ENCODE measurements at regions not wholly inside any gene's neighbourhood (a gene's known extent, or its start where the extent isn't known, plus 50 kb on each side); places are given as distances from the start of the nearest gene placed in this dataset.

- Histone ChIP-seq H3K4me3 (ENCODE audit: low read length) (no peak overlapping the region), H3K9ac (ENCODE audit: low read length) (no peak overlapping the region), H3K9me2 (ENCODE audit: insufficient read depth, low read length) (no peaks in the 10 kb centered on the region), H3K9me3 (ENCODE audit: low read length) (no peaks in the 10 kb centered on the region), H3K27me3 (ENCODE audit: insufficient read depth, low read depth, low read length) (no peaks in the 10 kb centered on the region), H3K36me3 (ENCODE audit: insufficient read depth, low read length) (no peaks in the 10 kb centered on the region), H3K27ac (ENCODE audit: low read length) (no peak overlapping the region), H2AFZ (ENCODE audit: low read depth, low read length) (no peak overlapping the region), H4K20me1 (ENCODE audit: insufficient read depth) (no peaks in the 10 kb centered on the region), H3K79me2 (replicated peaks; ENCODE audit: insufficient read depth, low read length) (no peaks in the 10 kb centered on the region), H3F3A (ENCODE audit: insufficient read depth, low read length, poor library complexity, severe bottlenecking) (no peaks in the 10 kb centered on the region), H3K4me2 (ENCODE audit: low read length) (no peak overlapping the region)
- TF ChIP-seq REST (IDR thresholded peaks at IDR 0.05; ENCODE audit: borderline replicate concordance) (no peak), EZH2 (IDR thresholded peaks at IDR 0.05; ENCODE audit: borderline replicate concordance, insufficient read depth, low read length, poor library complexity, severe bottlenecking) (no peak), RAD21 (conservative IDR thresholded peaks at IDR 0.05) (no peak), SMC3 (conservative IDR thresholded peaks at IDR 0.05; ENCODE audit: poor library complexity) (no peak), TAF1 (IDR thresholded peaks at IDR 0.05; ENCODE audit: low read depth) (no peak), CTCF (IDR thresholded peaks at IDR 0.05; ENCODE audit: poor library complexity, severe bottlenecking) (no peak), EP300 (conservative IDR thresholded peaks at IDR 0.05; ENCODE audit: poor library complexity, severe bottlenecking) (no peak), POLR2AphosphoS5 (IDR thresholded peaks at IDR 0.05) (no peak), MXI1 (conservative IDR thresholded peaks at IDR 0.05; ENCODE audit: poor library complexity, severe bottlenecking) (no peak)
These were observed 480.6 kb downstream of the QKI start for GRCh38 chr6:163895162-163895561.

- Histone ChIP-seq H3K27ac (ENCODE audit: low read length) (no peak overlapping the region), H3K4me2 (ENCODE audit: low read length) (no peak overlapping the region)
- TF ChIP-seq SMC3 (conservative IDR thresholded peaks at IDR 0.05; ENCODE audit: poor library complexity) = no peak
- no peak for TF ChIP-seq TAF1 (IDR thresholded peaks at IDR 0.05; ENCODE audit: low read depth)
- TF ChIP-seq RAD21 (conservative IDR thresholded peaks at IDR 0.05) = no peak
- no peak for TF ChIP-seq CTCF (IDR thresholded peaks at IDR 0.05; ENCODE audit: poor library complexity, severe bottlenecking)
- TF ChIP-seq MXI1 (conservative IDR thresholded peaks at IDR 0.05; ENCODE audit: poor library complexity, severe bottlenecking) = no peak
These were observed 479.2 kb downstream of the QKI start for GRCh38 chr6:163893609-163894189.

More at GRCh38 chr6:163893609-163894189, 479.2 kb downstream of the QKI start:
- no peaks in the 10 kb centered on the region for H3K27me3 ChIP-seq (ENCODE audit: insufficient read depth, low read depth, low read length)
- H3K4me3 ChIP-seq (ENCODE audit: low read length) = no peak overlapping the region
- H2AFZ ChIP-seq (ENCODE audit: low read depth, low read length) = no peak overlapping the region
- no peaks in the 10 kb centered on the region for H3K79me2 ChIP-seq (replicated peaks; ENCODE audit: insufficient read depth, low read length)
- no peaks in the 10 kb centered on the region for H4K20me1 ChIP-seq (ENCODE audit: insufficient read depth)
- H3F3A ChIP-seq (ENCODE audit: insufficient read depth, low read length, poor library complexity, severe bottlenecking) = no peaks in the 10 kb centered on the region
- H3K9me2 ChIP-seq (ENCODE audit: insufficient read depth, low read length) = no peaks in the 10 kb centered on the region
- H3K9ac ChIP-seq (ENCODE audit: low read length) = no peak overlapping the region
- no peaks in the 10 kb centered on the region for H3K36me3 ChIP-seq (ENCODE audit: insufficient read depth, low read length)
- H3K9me3 ChIP-seq (ENCODE audit: low read length) = no peaks in the 10 kb centered on the region

Data from neural cell (in vitro differentiated cells).